Epithelial cell of esophagus (primary cell): ENCODE measurements at regions not wholly inside any gene's neighbourhood (a gene's known extent, or its start where the extent isn't known, plus 50 kb on each side); places are given as distances from the start of the nearest gene placed in this dataset.
"Not testable (repeated sequence)": the region's sequence is repeated elsewhere in the genome, so short reads cannot be mapped to it uniquely, and the experiment has no call there.

Source experiments
- DNase-seq: peaks from one replicate; pipeline ENCODE4 v3.0.0; 2010; ENCODE audit warnings: low read depth
- H3K4me3 ChIP-seq: 2 replicates; pipeline ENCODE4 v1.5.1; 2011; ENCODE audit warnings: mild to moderate bottlenecking, low read length, control low read depth
- CTCF ChIP-seq: IDR thresholded peaks from 2 replicates; pipeline ENCODE4 v1.5.1; 2011; ENCODE audit warnings: low read depth, mild to moderate bottlenecking, low read length, control low read depth, inconsistent platforms; ENCODE audit not compliant: insufficient read depth; ENCODE audit errors: missing control alignments

GRCh38 chr12:60724475-60724874, 1128.6 kb downstream of the SLC16A7 start:
- no peak for DNase-seq
- no peak for TF ChIP-seq CTCF
- no peak overlapping the region for H3K4me3 ChIP-seq

- H3K4me3 ChIP-seq = no peak overlapping the region
- TF ChIP-seq CTCF = no peak
- no peak for DNase-seq
Observed at GRCh38 chr12:60724984-60725383, 1129.2 kb downstream of the SLC16A7 start.

- no peak overlapping the region for H3K4me3 ChIP-seq
- DNase-seq = no peak
- TF ChIP-seq CTCF = no peak
Observed at GRCh38 chr12:60752589-60752988, 1156.8 kb downstream of the SLC16A7 start.

GRCh38 chr12:60758224-60758623, 1162.4 kb downstream of the SLC16A7 start:
- DNase-seq = no peak
- no peak for TF ChIP-seq CTCF

GRCh38 chr12:60760965-60761364, 1165.1 kb downstream of the SLC16A7 start:
- DNase-seq = no peak
- no peak for TF ChIP-seq CTCF
- no peak overlapping the region for H3K4me3 ChIP-seq

More at GRCh38 chr12:60758224-60758623, 1162.4 kb downstream of the SLC16A7 start:
- no peak overlapping the region for H3K4me3 ChIP-seq

DNA sequence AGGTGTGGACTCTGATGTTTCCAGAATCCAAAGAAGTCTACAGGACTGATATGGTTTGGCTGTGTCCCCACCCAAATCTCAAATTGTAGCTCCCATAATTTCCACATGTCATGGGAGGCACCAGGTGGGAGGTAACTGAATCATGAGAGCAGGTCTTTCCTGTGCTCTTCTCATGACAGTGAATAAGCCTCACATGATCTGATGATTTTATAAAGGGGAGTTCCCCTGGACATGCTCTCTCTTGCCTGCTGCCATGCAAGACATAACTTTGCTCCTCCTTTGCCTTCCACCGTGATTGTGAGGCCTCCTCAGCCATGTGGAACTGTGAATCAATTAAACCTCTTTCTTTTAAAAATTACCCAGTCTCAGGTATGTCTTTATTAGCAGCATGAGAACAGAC, 1205.3 kb downstream of the SLC16A7 start:
- DNase-seq = peak; percentile 91
- H3K4me3 ChIP-seq = not testable (repeated sequence)

GRCh38 chr12:60803147-60803546, 1207.3 kb downstream of the SLC16A7 start:
- no peak for DNase-seq
- TF ChIP-seq CTCF = no peak

GRCh38 chr12:60805364-60805763, 1209.5 kb downstream of the SLC16A7 start:
- no peak overlapping the region for H3K4me3 ChIP-seq
- DNase-seq = peak; percentile 27
- TF ChIP-seq CTCF = peak; percentile 25

More at GRCh38 chr12:60803147-60803546, 1207.3 kb downstream of the SLC16A7 start:
- H3K4me3 ChIP-seq = no peak overlapping the region
